ENCODE measurements at regions not wholly inside any gene's neighbourhood (a gene's known extent, or its start where the extent isn't known, plus 50 kb on each side); places are given as distances from the start of the nearest gene placed in this dataset.
"Not testable (repeated sequence)": the region's sequence is repeated elsewhere in the genome, so short reads cannot be mapped to it uniquely, and the experiment has no call there.

DNA sequence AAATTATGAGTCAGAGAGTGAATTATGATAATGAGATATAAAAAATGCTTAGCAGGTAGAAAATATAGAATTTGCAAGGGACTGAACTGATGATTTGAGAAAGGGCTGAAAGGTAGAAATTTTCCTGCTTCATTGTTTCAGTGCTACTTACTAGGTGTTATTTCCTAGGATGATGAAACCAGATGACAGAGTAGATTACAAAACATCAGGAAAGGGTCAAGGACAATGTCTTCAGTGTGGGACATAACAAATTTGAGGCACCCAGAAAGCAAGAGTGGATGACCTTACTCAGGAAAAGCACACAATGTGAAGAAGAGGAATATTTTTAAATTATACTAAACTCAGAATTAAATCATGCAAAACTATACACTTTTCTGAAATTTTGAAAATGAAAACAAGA lies 102.1 kb downstream of the SHCBP1 start:
- TF ChIP-seq, protein P1, sequence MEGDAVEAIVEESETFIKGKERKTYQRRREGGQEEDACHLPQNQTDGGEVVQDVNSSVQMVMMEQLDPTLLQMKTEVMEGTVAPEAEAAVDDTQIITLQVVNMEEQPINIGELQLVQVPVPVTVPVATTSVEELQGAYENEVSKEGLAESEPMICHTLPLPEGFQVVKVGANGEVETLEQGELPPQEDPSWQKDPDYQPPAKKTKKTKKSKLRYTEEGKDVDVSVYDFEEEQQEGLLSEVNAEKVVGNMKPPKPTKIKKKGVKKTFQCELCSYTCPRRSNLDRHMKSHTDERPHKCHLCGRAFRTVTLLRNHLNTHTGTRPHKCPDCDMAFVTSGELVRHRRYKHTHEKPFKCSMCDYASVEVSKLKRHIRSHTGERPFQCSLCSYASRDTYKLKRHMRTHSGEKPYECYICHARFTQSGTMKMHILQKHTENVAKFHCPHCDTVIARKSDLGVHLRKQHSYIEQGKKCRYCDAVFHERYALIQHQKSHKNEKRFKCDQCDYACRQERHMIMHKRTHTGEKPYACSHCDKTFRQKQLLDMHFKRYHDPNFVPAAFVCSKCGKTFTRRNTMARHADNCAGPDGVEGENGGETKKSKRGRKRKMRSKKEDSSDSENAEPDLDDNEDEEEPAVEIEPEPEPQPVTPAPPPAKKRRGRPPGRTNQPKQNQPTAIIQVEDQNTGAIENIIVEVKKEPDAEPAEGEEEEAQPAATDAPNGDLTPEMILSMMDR (IDR thresholded peaks at IDR 0.05; ENCODE audit: low read depth, low read length), result no peak
- H3K4me1 ChIP-seq (ENCODE audit: low read depth), result no peaks in the 10 kb centered on the region
- H3K27me3 ChIP-seq, result no peaks in the 10 kb centered on the region
- no peak for DNase-seq (ENCODE audit: low read depth in 1 of 2, low spot score in 1 of 2)
- no peak overlapping the region for H3K4me3 ChIP-seq
- H3K36me3 ChIP-seq, result no peaks in the 10 kb centered on the region
- H3K27ac ChIP-seq, result no peak overlapping the region
- no peaks in the 10 kb centered on the region for H3K9me3 ChIP-seq (ENCODE audit: low read depth)

DNA sequence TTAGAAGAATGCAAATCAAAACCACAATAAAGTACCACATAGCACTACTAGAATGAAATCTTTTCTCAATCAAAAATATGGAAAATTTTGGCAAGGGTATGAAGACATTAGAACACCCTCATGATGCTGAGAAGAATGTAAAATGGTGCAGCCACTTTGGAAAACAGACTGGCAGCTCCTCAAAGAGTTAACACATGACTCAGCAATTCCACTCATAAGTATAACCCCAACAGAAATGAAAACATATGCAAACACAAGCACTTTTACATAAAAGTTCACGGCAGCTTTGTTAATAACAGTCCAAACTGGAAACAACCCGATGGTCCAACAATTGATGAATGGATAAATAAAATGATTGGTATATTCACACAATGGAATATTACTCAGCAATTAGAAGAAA lies 124.5 kb downstream of the SHCBP1 start:
- no peaks in the 10 kb centered on the region for H3K27me3 ChIP-seq
- no peaks in the 10 kb centered on the region for H3K9me3 ChIP-seq (ENCODE audit: low read depth)
- no peak overlapping the region for H3K27ac ChIP-seq
- no peaks in the 10 kb centered on the region for H3K4me1 ChIP-seq (ENCODE audit: low read depth)
- no peak overlapping the region for H3K4me3 ChIP-seq
- no peaks in the 10 kb centered on the region for H3K36me3 ChIP-seq
- TF ChIP-seq, protein P1 (IDR thresholded peaks at IDR 0.05; ENCODE audit: low read depth, low read length), result no peak
- no peak for DNase-seq (ENCODE audit: low read depth in 1 of 2, low spot score in 1 of 2)

DNA sequence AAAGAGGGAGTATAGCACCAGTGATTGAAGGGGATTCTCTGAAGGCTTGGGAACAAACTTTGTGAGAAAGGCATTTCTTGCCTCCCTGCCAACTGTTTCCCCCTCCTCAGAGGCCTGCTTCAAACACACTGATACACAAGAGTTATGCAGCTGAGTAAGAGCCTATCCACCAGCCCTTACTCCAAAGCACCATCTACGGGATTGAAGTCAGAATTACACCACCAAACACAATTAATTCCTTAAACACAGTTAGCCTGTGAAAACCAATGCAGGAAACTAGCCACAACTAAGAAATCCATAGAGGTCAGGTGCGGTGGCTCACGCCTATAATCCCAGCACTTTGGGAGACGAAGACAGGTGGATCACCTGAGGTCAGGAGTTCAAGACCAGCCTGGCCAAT lies 138.3 kb downstream of the SHCBP1 start:
- Histone ChIP-seq H3K36me3 (no peaks in the 10 kb centered on the region), H3K4me3 (no peak overlapping the region), H3K4me1 (ENCODE audit: low read depth) (no peaks in the 10 kb centered on the region), H3K27ac (no peak overlapping the region), H3K9me3 (ENCODE audit: low read depth) (no peaks in the 10 kb centered on the region), H3K27me3 (no peaks in the 10 kb centered on the region)
- DNase-seq (ENCODE audit: low read depth in 1 of 2, low spot score in 1 of 2), result no peak
- TF ChIP-seq, protein P1 (IDR thresholded peaks at IDR 0.05; ENCODE audit: low read depth, low read length), result no peak

DNA sequence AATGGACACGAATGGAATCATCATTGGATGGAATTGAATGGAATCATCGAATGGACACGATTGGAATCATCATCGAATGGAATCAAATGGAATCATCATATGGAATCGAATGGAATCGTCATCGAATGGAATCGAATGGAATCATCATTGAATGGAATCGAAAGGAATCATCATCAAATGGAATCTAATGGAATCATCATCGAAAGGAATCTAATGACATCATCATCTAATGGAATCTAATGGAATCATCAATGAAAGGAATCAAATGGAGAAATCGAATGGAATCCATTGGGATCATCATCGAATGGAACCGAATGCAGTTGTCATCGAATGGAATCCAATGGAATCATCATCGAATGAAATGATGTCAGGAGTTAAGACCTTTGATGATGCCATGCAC lies 154.9 kb downstream of the SHCBP1 start:
- TF ChIP-seq, protein P1 (IDR thresholded peaks at IDR 0.05; ENCODE audit: low read depth, low read length), result no peak
- no peaks in the 10 kb centered on the region for H3K4me1 ChIP-seq (ENCODE audit: low read depth)
- H3K9me3 ChIP-seq (ENCODE audit: low read depth), result peaks cover 6% of the 10 kb centered on the region

DNA sequence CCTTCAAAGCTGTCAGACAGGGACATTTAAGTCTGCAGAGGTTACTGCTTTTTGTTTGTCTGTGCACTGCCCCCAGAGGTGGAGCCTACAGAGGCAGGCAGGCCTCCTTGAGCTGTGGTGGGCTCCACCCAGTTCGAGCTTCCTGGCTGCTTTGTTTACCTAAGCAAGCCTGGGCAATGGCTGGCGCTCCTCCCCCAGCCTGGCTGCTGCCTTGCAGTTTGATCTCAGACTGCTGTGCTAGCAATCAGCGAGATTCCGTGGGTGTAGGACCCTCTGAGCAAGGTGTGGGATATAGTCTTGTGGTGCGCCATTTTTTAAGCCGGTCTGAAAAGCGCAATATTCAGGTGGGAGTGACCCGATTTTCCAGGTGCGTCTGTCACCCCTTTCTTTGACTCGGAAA lies 166.4 kb downstream of the SHCBP1 start:
- not testable (repeated sequence) for H3K4me3 ChIP-seq; DNase-seq (ENCODE audit: low read depth in 1 of 2, low spot score in 1 of 2); H3K27me3 ChIP-seq; H3K36me3 ChIP-seq; H3K4me1 ChIP-seq (ENCODE audit: low read depth); H3K9me3 ChIP-seq (ENCODE audit: low read depth); H3K27ac ChIP-seq

More for the DNA sequence above, 154.9 kb downstream of the SHCBP1 start:
- H3K27me3 ChIP-seq, result no peaks in the 10 kb centered on the region
- no peak overlapping the region for H3K27ac ChIP-seq
- H3K4me3 ChIP-seq, result no peak overlapping the region
- no peaks in the 10 kb centered on the region for H3K36me3 ChIP-seq
- DNase-seq (ENCODE audit: low read depth in 1 of 2, low spot score in 1 of 2), result no peak

DNA sequence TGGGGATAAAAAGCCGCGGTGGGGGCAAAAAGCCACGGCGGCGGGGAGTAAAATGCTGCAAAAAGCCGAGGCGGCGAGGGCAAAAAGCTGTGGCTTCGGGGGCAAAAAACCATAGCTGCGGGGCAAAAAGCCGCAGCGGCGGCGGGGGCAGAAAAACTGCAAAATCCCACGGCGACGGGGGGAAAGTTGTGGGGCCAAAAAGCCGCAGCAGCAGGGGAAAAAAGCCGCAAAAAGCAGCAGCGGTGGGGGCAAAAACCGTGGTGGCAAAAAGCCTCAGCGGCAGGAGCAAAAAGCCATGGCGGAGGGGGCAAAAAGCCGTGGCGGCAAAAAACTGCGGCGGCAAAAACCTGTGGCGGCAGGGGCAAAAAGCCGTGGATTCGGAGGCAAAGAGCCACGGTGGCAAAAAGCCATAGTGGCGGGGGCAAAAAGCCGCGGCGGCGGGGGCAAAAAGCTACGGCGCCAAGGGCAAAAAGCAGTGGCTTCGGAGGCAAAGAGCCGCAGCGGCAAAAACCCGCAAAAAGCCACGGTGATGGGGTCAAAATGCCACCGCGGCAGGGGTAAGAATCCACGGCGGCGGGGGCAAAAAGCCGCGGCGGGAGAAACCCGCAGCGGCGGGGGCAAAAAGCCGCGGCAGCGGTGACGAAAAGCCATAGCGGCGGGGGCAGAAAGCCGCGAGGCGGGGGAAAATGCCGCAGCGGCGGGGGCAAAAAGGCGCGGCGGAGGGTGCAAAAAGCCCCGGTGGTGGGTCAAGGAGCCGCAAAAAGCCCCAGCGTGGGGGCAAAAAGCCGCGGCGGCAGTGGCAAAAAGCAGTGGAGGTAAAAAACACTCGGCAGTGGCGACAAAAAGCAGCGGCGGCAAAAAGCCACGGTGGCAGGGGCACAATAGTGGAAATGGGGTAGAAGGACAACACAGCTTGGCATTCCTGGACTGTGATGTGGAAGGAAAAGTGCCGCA lies 192.8 kb downstream of the SHCBP1 start:
- no peak for DNase-seq (ENCODE audit: low read depth in 1 of 2, low spot score in 1 of 2)
- Histone ChIP-seq H3K4me3 (no peak overlapping the region), H3K27me3 (no peaks in the 10 kb centered on the region), H3K4me1 (ENCODE audit: low read depth) (no peaks in the 10 kb centered on the region), H3K36me3 (no peaks in the 10 kb centered on the region), H3K9me3 (ENCODE audit: low read depth) (no peaks in the 10 kb centered on the region), H3K27ac (no peak overlapping the region)
- TF ChIP-seq, protein P1 (IDR thresholded peaks at IDR 0.05; ENCODE audit: low read depth, low read length), result no peak
